SU-DHL-6 (cell line): ENCODE measurements at regions not wholly inside any gene's neighbourhood (a gene's known extent, or its start where the extent isn't known, plus 50 kb on each side); places are given as distances from the start of the nearest gene placed in this dataset.

Source experiments
- H2AFZ ChIP-seq: fragments of 200-600 bp; sonication (generic); 2 replicates; pipeline ENCODE4 v1.6.1; 2014; ENCODE audit warnings: low read depth, mild to moderate bottlenecking, moderate library complexity, mixed read lengths, antibody characterized with exemption, low read length; ENCODE audit not compliant: severe bottlenecking
- H3F3A ChIP-seq: fragments of 200-600 bp; shearing (Covaris generic); 2 replicates; pipeline ENCODE4 v1.6.0; 2016; ENCODE audit warnings: antibody characterized with exemption, mild to moderate bottlenecking; ENCODE audit not compliant: insufficient read depth
- H3K27ac ChIP-seq: fragments of 200-600 bp; sonication (generic); 2 replicates; pipeline ENCODE4 v1.5.1; 2016; ENCODE audit warnings: low read depth, mild to moderate bottlenecking, low read length, moderate library complexity, mixed read lengths
- H3K27me3 ChIP-seq: fragments of 200-600 bp; sonication (generic), shearing (Covaris generic); 2 replicates; pipeline ENCODE4 v1.6.0; 2014; ENCODE audit warnings: mild to moderate bottlenecking, low read length
- H3K36me3 ChIP-seq: fragments of 200-600 bp; sonication (generic); 2 replicates; pipeline ENCODE4 v1.6.1; 2014; ENCODE audit warnings: mild to moderate bottlenecking, low read length, mixed read lengths
- H3K4me2 ChIP-seq: fragments of 300-600, 200-600 bp; shearing (Covaris generic), sonication (generic); 2 replicates; pipeline ENCODE4 v1.6.0; 2014; ENCODE audit warnings: low read length, low read depth, mild to moderate bottlenecking; ENCODE audit not compliant: poor library complexity, severe bottlenecking
- H3K4me3 ChIP-seq: fragments of 200-600 bp; sonication (generic); 2 replicates; pipeline ENCODE4 v1.5.1; 2014; ENCODE audit warnings: antibody characterized with exemption, low read length, mild to moderate bottlenecking, mixed read lengths; ENCODE audit not compliant: insufficient read depth, poor library complexity, severe bottlenecking
- H3K79me2 ChIP-seq: fragments of 200-600 bp; sonication (generic); 2 replicates; pipeline ENCODE4 v1.6.1; 2014; ENCODE audit warnings: mild to moderate bottlenecking, low read length, moderate library complexity; ENCODE audit not compliant: insufficient read depth
- H3K9ac ChIP-seq: fragments of 200-600 bp; sonication (generic); 2 replicates; pipeline ENCODE4 v1.7.0; 2014; ENCODE audit warnings: mild to moderate bottlenecking, low read length
- H3K9me2 ChIP-seq: fragments of 200-600 bp; sonication (generic); replicated peaks from 2 replicates; pipeline ENCODE4 v1.6.1; 2014; ENCODE audit warnings: low read length; ENCODE audit not compliant: insufficient read depth
- H3K9me3 ChIP-seq: fragments of 200-600 bp; sonication (generic); 2 replicates; pipeline ENCODE4 v1.6.1; 2014; ENCODE audit warnings: low read length, mixed read lengths; ENCODE audit not compliant: insufficient read depth
- H4K20me1 ChIP-seq: fragments of 200-600 bp; sonication (generic); 2 replicates; pipeline ENCODE4 v1.6.1; 2014; ENCODE audit warnings: low read depth, mild to moderate bottlenecking, antibody characterized with exemption, low read length, moderate library complexity, mixed read lengths
- CTCF ChIP-seq: fragments of 200-600 bp; sonication (generic); IDR thresholded peaks from one replicate; pipeline ENCODE4 v1.5.1; 2017; ENCODE audit warnings: antibody characterized with exemption, mild to moderate bottlenecking, low read length, moderate library complexity; ENCODE audit not compliant: insufficient read depth, poor library complexity, severe bottlenecking
- EZH2phosphoT487 ChIP-seq: fragments of 200-600 bp; sonication (generic), shearing (Covaris generic); conservative IDR thresholded peaks from 2 replicates; pipeline ENCODE4 v1.6.1; 2018; ENCODE audit warnings: mild to moderate bottlenecking, antibody characterized with exemption, low read length, moderate library complexity, mixed read lengths

- H3K9ac ChIP-seq, result no peak overlapping the region
- H3K9me3 ChIP-seq, result no peaks in the 10 kb centered on the region
- no peaks in the 10 kb centered on the region for H3K27me3 ChIP-seq
- no peaks in the 10 kb centered on the region for H3F3A ChIP-seq
- no peak overlapping the region for H3K27ac ChIP-seq
- no peaks in the 10 kb centered on the region for H3K36me3 ChIP-seq
- no peak for TF ChIP-seq EZH2phosphoT487
- TF ChIP-seq CTCF, result no peak
- H3K79me2 ChIP-seq, result no peaks in the 10 kb centered on the region
- H3K9me2 ChIP-seq, result no peaks in the 10 kb centered on the region
- H3K4me3 ChIP-seq, result no peak overlapping the region
- H3K4me2 ChIP-seq, result no peak overlapping the region
- H2AFZ ChIP-seq, result no peak overlapping the region
- H4K20me1 ChIP-seq, result no peaks in the 10 kb centered on the region
These were observed 150.3 kb upstream of the E2F8 start for GRCh38 chr11:19391026-19391425.

GRCh38 chr11:19389787-19390303 lies 149.1 kb upstream of the E2F8 start:
- no peaks in the 10 kb centered on the region for H3F3A ChIP-seq
- TF ChIP-seq EZH2phosphoT487, result no peak
- no peak for TF ChIP-seq CTCF
- H3K9me2 ChIP-seq, result no peaks in the 10 kb centered on the region
- H2AFZ ChIP-seq, result no peak overlapping the region
- H3K27me3 ChIP-seq, result no peaks in the 10 kb centered on the region
- no peaks in the 10 kb centered on the region for H3K36me3 ChIP-seq
- H3K4me3 ChIP-seq, result no peak overlapping the region
- H3K9me3 ChIP-seq, result no peaks in the 10 kb centered on the region
- H3K4me2 ChIP-seq, result no peak overlapping the region
- no peak overlapping the region for H3K27ac ChIP-seq
- H3K79me2 ChIP-seq, result no peaks in the 10 kb centered on the region
- no peaks in the 10 kb centered on the region for H4K20me1 ChIP-seq
- no peak overlapping the region for H3K9ac ChIP-seq

GRCh38 chr11:19382131-19382611 lies 141.4 kb upstream of the E2F8 start:
- Histone ChIP-seq H3K36me3 (no peaks in the 10 kb centered on the region), H3K4me2 (no peak overlapping the region), H3K9ac (no peak overlapping the region), H3K27ac (no peak overlapping the region), H4K20me1 (no peaks in the 10 kb centered on the region), H2AFZ (no peak overlapping the region), H3F3A (no peaks in the 10 kb centered on the region), H3K27me3 (no peaks in the 10 kb centered on the region), H3K9me3 (no peaks in the 10 kb centered on the region), H3K4me3 (no peak overlapping the region), H3K79me2 (no peaks in the 10 kb centered on the region), H3K9me2 (no peaks in the 10 kb centered on the region)
- TF ChIP-seq EZH2phosphoT487, result no peak
- no peak for TF ChIP-seq CTCF
